Naive thymus-derived CD8-positive, alpha-beta T cell (primary cell): ENCODE measurements at regions not wholly inside any gene's neighbourhood (a gene's known extent, or its start where the extent isn't known, plus 50 kb on each side); places are given as distances from the start of the nearest gene placed in this dataset.
"Not testable (repeated sequence)": the region's sequence is repeated elsewhere in the genome, so short reads cannot be mapped to it uniquely, and the experiment has no call there.

Experiments
- ATAC-seq, 2 donors: fragments of 150-1000 bp; cut with Tn5 transposase in 1 of 2; sonication (Bioruptor Pico), chemical (Tn5 transposase) in 1 of 2; 1 replicate in 1 of 2; 2 replicates in 1 of 2; pipeline ENCODE4 v1.10.0; 2021; ENCODE audit warnings: mild to moderate bottlenecking in 2 of 2, moderate library complexity in 2 of 2
- POLR2A ChIA-PET: fragments of 350-600 bp; sonication (Branson Sonifier 250); formaldehyde crosslinking; loops from one replicate; lab custom pipeline; 2021; ENCODE audit warnings: antibody characterized with exemption; lab: Charles Lee
- DNase-seq, 10 donors: peaks; one replicate each; pipeline versions ENCODE4 v3.0.0 to v3.0.0-alpha.2; 2020 to 2022
- H3K27ac Mint-ChIP-seq, 10 donors: one replicate each; pipeline ENCODE4 v1.8.0; 2020 to 2022; ENCODE audit warnings: mild to moderate bottlenecking in 10 of 10, mixed read lengths in 10 of 10, moderate library complexity in 4 of 10, inconsistent platforms in 1 of 10
- H3K27me3 Mint-ChIP-seq, 5 donors: one replicate each; pipeline ENCODE4 v1.8.0; 2021 to 2022; ENCODE audit warnings: mixed read lengths in 5 of 5
- H3K36me3 Mint-ChIP-seq, 3 donors: one replicate each; pipeline ENCODE4 v1.8.0; 2020 to 2022; ENCODE audit warnings: mixed read lengths in 3 of 3, mild to moderate bottlenecking in 2 of 3, inconsistent platforms in 1 of 3
- H3K4me1 Mint-ChIP-seq, 4 donors: one replicate each; pipeline ENCODE4 v1.8.0; 2021 to 2022; ENCODE audit warnings: mixed read lengths in 4 of 4
- H3K4me3 Mint-ChIP-seq, 10 donors: one replicate each; pipeline ENCODE4 v1.8.0; 2020 to 2022; ENCODE audit warnings: mild to moderate bottlenecking in 10 of 10, mixed read lengths in 10 of 10, moderate library complexity in 6 of 10, inconsistent platforms in 1 of 10
- H3K9me3 Mint-ChIP-seq, 9 donors: one replicate each; pipeline ENCODE4 v1.8.0; 2020 to 2022; ENCODE audit warnings: mixed read lengths in 9 of 9, mild to moderate bottlenecking in 3 of 9, inconsistent platforms in 1 of 9, moderate library complexity in 1 of 9

- no peaks in the 10 kb centered on the region for H3K36me3 Mint-ChIP-seq
- no peak overlapping the region for H3K27ac Mint-ChIP-seq
- peaks cover 0 to 9% (median 0%) of the 10 kb centered on the region in 9 donors for H3K9me3 Mint-ChIP-seq
- no peak for DNase-seq
- H3K4me3 Mint-ChIP-seq = no peak overlapping the region
- POLR2A ChIA-PET = no interaction called here
- peaks cover 0 to 4% (median 0%) of the 10 kb centered on the region in 5 donors for H3K27me3 Mint-ChIP-seq
- no peak for ATAC-seq
- H3K4me1 Mint-ChIP-seq = no peaks in the 10 kb centered on the region
Observed at GRCh38 chr4:124143632-124144031, 568.9 kb downstream of the ANKRD50 start.

- no peaks in the 10 kb centered on the region for H3K4me1 Mint-ChIP-seq
- POLR2A ChIA-PET = no interaction called here
- ATAC-seq (no peak), DNase-seq (no peak)
- no peaks in the 10 kb centered on the region for H3K36me3 Mint-ChIP-seq
- H3K27me3 Mint-ChIP-seq = no peaks in the 10 kb centered on the region
- H3K27ac Mint-ChIP-seq = no peak overlapping the region
- H3K4me3 Mint-ChIP-seq = no peak overlapping the region
- H3K9me3 Mint-ChIP-seq = peaks cover 0 to 6% (median 0%) of the 10 kb centered on the region in 9 donors
Observed at GRCh38 chr4:124144238-124144654, 568.3 kb downstream of the ANKRD50 start.

- Mint-ChIP-seq H3K9me3 (peaks cover 0 to 3% (median 0%) of the 10 kb centered on the region in 9 donors), H3K4me1 (no peaks in the 10 kb centered on the region), H3K4me3 (no peak overlapping the region), H3K27ac (no peak overlapping the region), H3K36me3 (no peaks in the 10 kb centered on the region), H3K27me3 (no peaks in the 10 kb centered on the region)
- ATAC-seq (no peak), DNase-seq (no peak)
- POLR2A ChIA-PET = no interaction called here
Observed at GRCh38 chr4:124146068-124146467, 566.5 kb downstream of the ANKRD50 start.

DNA sequence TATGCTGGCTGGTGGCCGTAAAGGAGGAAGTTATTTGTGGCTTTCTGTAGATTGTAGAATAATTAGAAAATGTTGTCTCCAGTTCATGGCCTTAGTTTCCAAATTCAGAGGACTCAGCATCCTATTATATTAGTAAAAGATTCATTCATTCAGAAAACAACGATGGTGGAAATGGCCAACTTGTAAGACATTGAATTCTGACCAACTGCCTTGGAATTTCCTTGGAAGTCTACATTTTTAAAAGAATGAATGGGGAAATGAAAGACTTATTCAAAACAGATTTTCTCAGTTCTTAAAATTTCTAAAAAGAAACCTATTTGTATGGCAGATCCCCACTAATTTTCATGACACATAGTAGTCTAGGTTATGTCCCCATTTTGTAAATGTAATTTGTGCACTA is 561.5 kb downstream of the ANKRD50 start:
- Mint-ChIP-seq H3K4me3 (no peak overlapping the region), H3K9me3 (peaks cover 0 to 8% (median 0%) of the 10 kb centered on the region in 9 donors), H3K4me1 (no peaks in the 10 kb centered on the region), H3K27me3 (peaks cover 0 to 9% (median 0%) of the 10 kb centered on the region in 5 donors), H3K27ac (no peak overlapping the region), H3K36me3 (no peaks in the 10 kb centered on the region)
- POLR2A ChIA-PET = no interaction called here
- no peak for ATAC-seq
- DNase-seq = no peak

DNA sequence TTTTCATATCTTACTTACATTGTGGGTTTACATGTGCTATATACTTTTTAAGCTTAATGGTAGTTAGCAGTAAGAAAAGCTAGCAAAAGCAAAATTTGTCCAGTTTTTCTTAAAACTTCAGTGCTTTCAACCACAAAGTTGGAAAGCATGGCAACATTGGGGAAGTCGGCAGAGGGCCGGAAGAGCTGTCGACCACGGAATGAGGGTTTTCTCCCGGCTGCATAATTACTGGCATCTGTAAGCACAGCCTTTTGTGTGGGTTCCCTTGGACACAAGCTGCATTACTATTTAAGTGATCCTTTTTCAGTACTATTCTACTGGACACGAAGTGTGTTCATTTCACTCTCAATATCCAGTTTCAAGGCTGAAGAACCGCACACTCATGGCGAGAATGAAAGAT is 560.4 kb downstream of the ANKRD50 start:
- H3K36me3 Mint-ChIP-seq = no peaks in the 10 kb centered on the region
- DNase-seq = no peak
- H3K9me3 Mint-ChIP-seq = peaks cover 0 to 8% (median 0%) of the 10 kb centered on the region in 9 donors
- POLR2A ChIA-PET = no interaction called here
- peaks cover 0 to 9% (median 0%) of the 10 kb centered on the region in 5 donors for H3K27me3 Mint-ChIP-seq
- H3K4me1 Mint-ChIP-seq = no peaks in the 10 kb centered on the region
- no peak overlapping the region for H3K27ac Mint-ChIP-seq
- no peak overlapping the region for H3K4me3 Mint-ChIP-seq
- no peak for ATAC-seq

DNA sequence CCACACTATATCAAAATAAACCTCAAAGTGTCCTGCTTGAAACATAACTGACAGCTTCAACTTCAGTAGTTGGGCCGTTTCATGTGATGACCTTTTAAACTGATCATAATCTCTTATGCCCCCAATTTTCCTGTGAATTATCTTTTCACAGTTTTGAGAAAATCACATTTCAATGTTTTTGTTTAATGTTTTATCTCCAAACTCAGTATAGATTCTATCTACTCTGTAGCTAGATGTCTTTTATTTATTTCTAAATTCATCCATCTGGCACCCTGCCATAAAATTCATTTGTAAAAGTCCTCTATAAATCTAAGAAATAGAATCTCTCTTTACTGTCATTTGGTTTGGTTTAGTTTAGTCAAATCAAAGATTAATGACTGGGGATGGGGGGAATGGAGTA is 557.3 kb downstream of the ANKRD50 start:
- POLR2A ChIA-PET = no interaction called here
- no peak for ATAC-seq

GRCh38 chr4:124157396-124158083 is 555.0 kb downstream of the ANKRD50 start:
- peaks cover 0 to 6% (median 0%) of the 10 kb centered on the region in 5 donors for H3K27me3 Mint-ChIP-seq
- no peak overlapping the region for H3K4me3 Mint-ChIP-seq
- no peak for ATAC-seq
- H3K4me1 Mint-ChIP-seq = no peaks in the 10 kb centered on the region
- POLR2A ChIA-PET = no interaction called here
- H3K36me3 Mint-ChIP-seq = no peaks in the 10 kb centered on the region
- no peak for DNase-seq
- H3K9me3 Mint-ChIP-seq = peaks cover 0 to 11% (median 3%) of the 10 kb centered on the region in 9 donors
- no peak overlapping the region for H3K27ac Mint-ChIP-seq

More for the DNA sequence above, 557.3 kb downstream of the ANKRD50 start:
- H3K9me3 Mint-ChIP-seq = peaks cover 0 to 11% (median 3%) of the 10 kb centered on the region in 9 donors
- no peaks in the 10 kb centered on the region for H3K36me3 Mint-ChIP-seq
- no peak for DNase-seq
- no peak overlapping the region for H3K4me3 Mint-ChIP-seq
- H3K4me1 Mint-ChIP-seq = no peaks in the 10 kb centered on the region
- peaks cover 0 to 9% (median 3%) of the 10 kb centered on the region in 5 donors for H3K27me3 Mint-ChIP-seq
- H3K27ac Mint-ChIP-seq = no peak overlapping the region

DNA sequence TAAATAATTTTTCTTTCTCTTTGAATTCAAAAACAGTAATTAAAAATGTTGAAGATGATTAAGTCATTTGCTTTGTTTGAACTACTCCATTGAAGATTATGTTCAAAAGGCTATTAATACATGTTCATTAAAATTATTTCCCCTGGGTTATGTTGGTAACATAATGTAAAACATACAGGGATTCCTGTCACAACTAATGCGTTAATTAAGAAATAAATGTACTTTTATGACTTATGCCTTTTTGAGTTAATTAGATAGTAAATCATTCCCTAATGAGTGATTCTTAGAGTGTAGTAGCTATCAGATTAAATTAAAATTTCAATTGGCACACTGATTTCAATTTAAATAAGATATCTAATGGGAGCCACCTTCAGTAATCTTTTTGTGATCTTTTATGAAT is 549.1 kb downstream of the ANKRD50 start:
- H3K9me3 Mint-ChIP-seq = peaks cover 0 to 11% (median 1%) of the 10 kb centered on the region in 9 donors
- no peak overlapping the region for H3K4me3 Mint-ChIP-seq
- DNase-seq = no peak
- POLR2A ChIA-PET = no interaction called here
- H3K27me3 Mint-ChIP-seq = peaks cover 0 to 13% (median 2%) of the 10 kb centered on the region in 5 donors
- H3K27ac Mint-ChIP-seq = no peak overlapping the region
- H3K4me1 Mint-ChIP-seq = no peaks in the 10 kb centered on the region
- no peak for ATAC-seq
- no peaks in the 10 kb centered on the region for H3K36me3 Mint-ChIP-seq

GRCh38 chr4:124167602-124168001 is 544.9 kb downstream of the ANKRD50 start:
- Mint-ChIP-seq H3K27me3 (peaks cover 0 to 7% (median 2%) of the 10 kb centered on the region in 5 donors), H3K9me3 (peaks cover 0 to 22% (median 10%) of the 10 kb centered on the region in 9 donors), H3K36me3 (no peaks in the 10 kb centered on the region), H3K4me3 (no peak overlapping the region), H3K4me1 (no peaks in the 10 kb centered on the region), H3K27ac (no peak overlapping the region)
- no peak for ATAC-seq
- POLR2A ChIA-PET = no interaction called here
- DNase-seq = no peak

GRCh38 chr4:124169524-124169923 is 543.0 kb downstream of the ANKRD50 start:
- peaks cover 0 to 22% (median 10%) of the 10 kb centered on the region in 9 donors for H3K9me3 Mint-ChIP-seq
- H3K36me3 Mint-ChIP-seq, H3K27ac Mint-ChIP-seq, POLR2A ChIA-PET, H3K27me3 Mint-ChIP-seq, H3K4me1 Mint-ChIP-seq, H3K4me3 Mint-ChIP-seq, DNase-seq, ATAC-seq: not testable (repeated sequence)

- H3K36me3 Mint-ChIP-seq = no peaks in the 10 kb centered on the region
- no peak for ATAC-seq
- H3K4me3 Mint-ChIP-seq = no peak overlapping the region
Observed at GRCh38 chr4:124173912-124174311, 538.6 kb downstream of the ANKRD50 start.

GRCh38 chr4:124177647-124178425 is 534.7 kb downstream of the ANKRD50 start:
- Mint-ChIP-seq H3K27me3 (peaks cover 0 to 4% (median 0%) of the 10 kb centered on the region in 5 donors), H3K4me3 (no peak overlapping the region), H3K9me3 (peaks cover 0 to 12% (median 0%) of the 10 kb centered on the region in 9 donors), H3K4me1 (no peaks in the 10 kb centered on the region), H3K36me3 (no peaks in the 10 kb centered on the region), H3K27ac (no peak overlapping the region)
- POLR2A ChIA-PET = no interaction called here
- no peak for ATAC-seq
- no peak for DNase-seq

More at GRCh38 chr4:124173912-124174311, 538.6 kb downstream of the ANKRD50 start:
- POLR2A ChIA-PET = no interaction called here
- Mint-ChIP-seq H3K9me3 (peaks cover 0 to 22% (median 4%) of the 10 kb centered on the region in 9 donors), H3K4me1 (no peaks in the 10 kb centered on the region), H3K27me3 (no peaks in the 10 kb centered on the region), H3K27ac (no peak overlapping the region)
- no peak for DNase-seq

DNA sequence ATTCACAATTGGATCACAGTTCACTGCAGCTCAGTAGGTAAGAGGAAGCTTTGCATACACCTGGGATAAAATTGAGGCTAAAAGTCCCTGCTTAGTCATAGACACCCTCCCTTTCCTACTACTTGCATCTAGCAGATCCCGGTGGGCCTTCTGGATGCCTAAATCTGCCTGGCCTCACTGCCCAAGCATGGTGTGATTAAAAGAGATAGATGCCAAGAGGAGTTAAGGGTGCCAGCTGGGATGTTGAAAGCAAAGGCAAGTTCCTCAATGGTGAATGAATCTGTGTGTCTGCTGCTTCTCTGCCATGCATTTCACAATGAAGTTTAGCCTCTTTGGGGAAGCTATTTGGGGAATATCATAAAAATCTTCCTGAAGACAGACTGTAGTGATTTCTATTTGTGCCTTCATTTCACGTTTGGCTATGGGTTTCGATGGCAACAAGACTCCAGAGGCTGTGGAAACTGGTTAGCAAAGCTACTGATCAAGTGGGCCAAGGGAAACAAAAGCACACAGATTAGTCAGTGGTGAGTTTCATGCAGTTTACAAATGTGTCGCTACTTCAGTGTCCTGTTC is 534.0 kb downstream of the ANKRD50 start:
- Mint-ChIP-seq H3K27me3 (peaks cover 0 to 4% (median 0%) of the 10 kb centered on the region in 5 donors), H3K9me3 (peaks cover 0 to 12% (median 0%) of the 10 kb centered on the region in 9 donors), H3K4me1 (no peaks in the 10 kb centered on the region), H3K27ac (no peak overlapping the region), H3K4me3 (no peak overlapping the region), H3K36me3 (no peaks in the 10 kb centered on the region)
- DNase-seq = no peak
- no peak for ATAC-seq
- POLR2A ChIA-PET = no interaction called here
